ENCODE measurements at regions not wholly inside any gene's neighbourhood (a gene's known extent, or its start where the extent isn't known, plus 50 kb on each side); places are given as distances from the start of the nearest gene placed in this dataset.

DNA sequence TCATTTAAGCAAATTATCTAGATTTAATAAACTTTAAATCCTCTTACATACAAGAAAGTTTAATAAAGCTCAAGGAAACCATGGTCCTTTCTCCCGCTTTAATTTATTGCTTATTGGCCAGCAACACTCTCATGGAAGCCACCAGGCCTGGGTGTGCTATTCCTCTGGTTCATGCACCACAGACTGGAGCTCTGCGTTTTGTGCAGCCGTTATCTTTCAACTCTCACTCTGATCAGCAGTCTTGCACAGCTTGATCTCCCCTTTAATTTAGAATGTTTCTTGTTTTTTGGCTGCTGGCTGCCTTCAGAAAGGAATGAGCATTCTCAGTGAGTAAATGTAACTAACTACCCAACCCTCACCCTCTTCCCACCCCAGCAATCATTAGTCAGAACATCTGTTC lies 318.7 kb downstream of the MEIS1 start:
- TF ChIP-seq TEAD4 (IDR thresholded peaks at IDR 0.05) (no peak), TAF1 (IDR thresholded peaks at IDR 0.05; ENCODE audit: low read depth) (no peak), CEBPB (IDR thresholded peaks at IDR 0.05) (no peak), EGR1 (IDR thresholded peaks at IDR 0.05) (no peak), CREB1 (IDR thresholded peaks at IDR 0.05; ENCODE audit: low read depth) (no peak), YY1 (IDR thresholded peaks at IDR 0.05; ENCODE audit: low read depth) (no peak), EP300 (IDR thresholded peaks at IDR 0.05; ENCODE audit: borderline replicate concordance) (no peak), ZBTB7A (IDR thresholded peaks at IDR 0.05; ENCODE audit: low read depth) (no peak), FOXM1 (IDR thresholded peaks at IDR 0.05; ENCODE audit: borderline replicate concordance, low read depth) (no peak), NFIC (IDR thresholded peaks at IDR 0.05) (no peak), RAD21 (IDR thresholded peaks at IDR 0.05; ENCODE audit: low read depth) (no peak)
- TF ChIP-seq, protein P1, sequence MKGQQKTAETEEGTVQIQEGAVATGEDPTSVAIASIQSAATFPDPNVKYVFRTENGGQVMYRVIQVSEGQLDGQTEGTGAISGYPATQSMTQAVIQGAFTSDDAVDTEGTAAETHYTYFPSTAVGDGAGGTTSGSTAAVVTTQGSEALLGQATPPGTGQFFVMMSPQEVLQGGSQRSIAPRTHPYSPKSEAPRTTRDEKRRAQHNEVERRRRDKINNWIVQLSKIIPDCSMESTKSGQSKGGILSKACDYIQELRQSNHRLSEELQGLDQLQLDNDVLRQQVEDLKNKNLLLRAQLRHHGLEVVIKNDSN (IDR thresholded peaks at IDR 0.05) = no peak
- TF ChIP-seq, protein P2, sequence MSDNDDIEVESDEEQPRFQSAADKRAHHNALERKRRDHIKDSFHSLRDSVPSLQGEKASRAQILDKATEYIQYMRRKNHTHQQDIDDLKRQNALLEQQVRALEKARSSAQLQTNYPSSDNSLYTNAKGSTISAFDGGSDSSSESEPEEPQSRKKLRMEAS (IDR thresholded peaks at IDR 0.05) = no peak
- TF ChIP-seq, protein P3, sequence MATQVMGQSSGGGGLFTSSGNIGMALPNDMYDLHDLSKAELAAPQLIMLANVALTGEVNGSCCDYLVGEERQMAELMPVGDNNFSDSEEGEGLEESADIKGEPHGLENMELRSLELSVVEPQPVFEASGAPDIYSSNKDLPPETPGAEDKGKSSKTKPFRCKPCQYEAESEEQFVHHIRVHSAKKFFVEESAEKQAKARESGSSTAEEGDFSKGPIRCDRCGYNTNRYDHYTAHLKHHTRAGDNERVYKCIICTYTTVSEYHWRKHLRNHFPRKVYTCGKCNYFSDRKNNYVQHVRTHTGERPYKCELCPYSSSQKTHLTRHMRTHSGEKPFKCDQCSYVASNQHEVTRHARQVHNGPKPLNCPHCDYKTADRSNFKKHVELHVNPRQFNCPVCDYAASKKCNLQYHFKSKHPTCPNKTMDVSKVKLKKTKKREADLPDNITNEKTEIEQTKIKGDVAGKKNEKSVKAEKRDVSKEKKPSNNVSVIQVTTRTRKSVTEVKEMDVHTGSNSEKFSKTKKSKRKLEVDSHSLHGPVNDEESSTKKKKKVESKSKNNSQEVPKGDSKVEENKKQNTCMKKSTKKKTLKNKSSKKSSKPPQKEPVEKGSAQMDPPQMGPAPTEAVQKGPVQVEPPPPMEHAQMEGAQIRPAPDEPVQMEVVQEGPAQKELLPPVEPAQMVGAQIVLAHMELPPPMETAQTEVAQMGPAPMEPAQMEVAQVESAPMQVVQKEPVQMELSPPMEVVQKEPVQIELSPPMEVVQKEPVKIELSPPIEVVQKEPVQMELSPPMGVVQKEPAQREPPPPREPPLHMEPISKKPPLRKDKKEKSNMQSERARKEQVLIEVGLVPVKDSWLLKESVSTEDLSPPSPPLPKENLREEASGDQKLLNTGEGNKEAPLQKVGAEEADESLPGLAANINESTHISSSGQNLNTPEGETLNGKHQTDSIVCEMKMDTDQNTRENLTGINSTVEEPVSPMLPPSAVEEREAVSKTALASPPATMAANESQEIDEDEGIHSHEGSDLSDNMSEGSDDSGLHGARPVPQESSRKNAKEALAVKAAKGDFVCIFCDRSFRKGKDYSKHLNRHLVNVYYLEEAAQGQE (IDR thresholded peaks at IDR 0.05; ENCODE audit: low read depth) = no peak

All from Ishikawa (cell line).